Trophoblast cell (in vitro differentiated cells and primary cell): ENCODE measurements at regions not wholly inside any gene's neighbourhood (a gene's known extent, or its start where the extent isn't known, plus 50 kb on each side); places are given as distances from the start of the nearest gene placed in this dataset.

Experiments
- DNase-seq, 2 donors: peaks; one replicate each; pipeline ENCODE4 v3.0.0-alpha.2; 2016
- H2AFZ ChIP-seq: 2 replicates; pipeline ENCODE4 v1.6.1; 2013; ENCODE audit warnings: low read length, moderate library complexity, mild to moderate bottlenecking; ENCODE audit not compliant: insufficient read depth, poor library complexity
- H2AK5ac ChIP-seq: 2 replicates; pipeline ENCODE4 v1.6.1; 2013; ENCODE audit warnings: mild to moderate bottlenecking, low read length
- H2BK120ac ChIP-seq: 2 replicates; pipeline ENCODE4 v1.6.1; 2013; ENCODE audit warnings: low read length, mild to moderate bottlenecking, moderate library complexity; ENCODE audit not compliant: insufficient read depth, poor library complexity
- H2BK12ac ChIP-seq: 2 replicates; pipeline ENCODE4 v1.6.1; 2013; ENCODE audit warnings: mild to moderate bottlenecking, low read length, moderate library complexity
- H2BK5ac ChIP-seq: 2 replicates; pipeline ENCODE4 v1.6.1; 2013; ENCODE audit warnings: low read length, low read depth, moderate library complexity, mild to moderate bottlenecking; ENCODE audit not compliant: poor library complexity
- H3K14ac ChIP-seq: 2 replicates; pipeline ENCODE4 v1.6.1; 2013; ENCODE audit warnings: mild to moderate bottlenecking, low read length
- H3K18ac ChIP-seq: 2 replicates; pipeline ENCODE4 v1.6.1; 2013; ENCODE audit warnings: mild to moderate bottlenecking, low read length
- H3K23ac ChIP-seq: 2 replicates; pipeline ENCODE4 v1.6.1; 2013; ENCODE audit warnings: low read length
- H3K27ac ChIP-seq: 2 replicates; pipeline ENCODE4 v1.5.1; 2013; ENCODE audit warnings: low read depth, mild to moderate bottlenecking, inconsistent platforms, low read length, moderate library complexity
- H3K27me3 ChIP-seq: 2 replicates; pipeline ENCODE4 v1.6.1; 2013; ENCODE audit warnings: inconsistent platforms, mild to moderate bottlenecking, low read length, moderate library complexity; ENCODE audit not compliant: insufficient read depth
- H3K36me3 ChIP-seq, 2 experiments: 1 replicate in 1 of 2; 2 replicates in 1 of 2; pipeline ENCODE4 v1.6.1; 2013; ENCODE audit warnings: low read length in 2 of 2, mild to moderate bottlenecking in 2 of 2, moderate library complexity in 1 of 2; ENCODE audit not compliant: insufficient read depth in 2 of 2, control insufficient read depth in 1 of 2
- H3K4ac ChIP-seq: 2 replicates; pipeline ENCODE4 v1.6.1; 2013; ENCODE audit warnings: low read depth, mild to moderate bottlenecking, low read length, moderate library complexity
- H3K4me1 ChIP-seq, 2 experiments: 1 replicate in 1 of 2; 2 replicates in 1 of 2; pipeline ENCODE4 v1.6.1; 2013; ENCODE audit warnings: low read length in 2 of 2, mild to moderate bottlenecking in 2 of 2, moderate library complexity in 1 of 2; ENCODE audit not compliant: insufficient read depth in 2 of 2, control insufficient read depth in 1 of 2
- H3K4me2 ChIP-seq: 2 replicates; pipeline ENCODE4 v1.6.1; 2013; ENCODE audit warnings: inconsistent platforms, mild to moderate bottlenecking, low read length, moderate library complexity
- H3K4me3 ChIP-seq: 2 replicates; pipeline ENCODE4 v1.5.1; 2013; ENCODE audit warnings: mild to moderate bottlenecking, low read depth, low read length, inconsistent platforms
- H3K79me1 ChIP-seq: one replicate; pipeline ENCODE4 v1.6.1; 2013; ENCODE audit warnings: low read length
- H3K79me2 ChIP-seq: 2 replicates; pipeline ENCODE4 v1.6.1; 2013; ENCODE audit warnings: low read length, mild to moderate bottlenecking; ENCODE audit not compliant: control insufficient read depth, insufficient read depth, poor library complexity
- H3K9ac ChIP-seq: 2 replicates; pipeline ENCODE4 v1.6.1; 2013; ENCODE audit warnings: mild to moderate bottlenecking, low read length
- H3K9me3 ChIP-seq: 2 replicates; pipeline ENCODE4 v1.6.1; 2013; ENCODE audit warnings: low read depth, mild to moderate bottlenecking, control low read depth, inconsistent platforms, low read length; ENCODE audit not compliant: insufficient read depth
- H4K12ac ChIP-seq: 2 replicates; pipeline ENCODE4 v1.6.1; 2013; ENCODE audit warnings: low read depth, mild to moderate bottlenecking, low read length, moderate library complexity
- H4K8ac ChIP-seq: 2 replicates; pipeline ENCODE4 v1.6.1; 2013; ENCODE audit warnings: low read depth, mild to moderate bottlenecking, low read length, moderate library complexity
- H4K91ac ChIP-seq: one replicate; pipeline ENCODE4 v1.6.1; 2013; ENCODE audit warnings: low read depth, mild to moderate bottlenecking, low read length, moderate library complexity
- WGBS: extraction: QIAGEN DNeasy Blood & Tissue Kit; methylation state at CpG from one replicate; pipeline ENCODE4 v1.1.7; 2013; ENCODE audit warnings: missing lambda C conversion rate; ENCODE audit not compliant: insufficient read length, insufficient coverage; ENCODE audit errors: extremely low coverage; 5-methylcytosine and 5-hydroxymethylcytosine counted together

- no peaks in the 10 kb centered on the region for H3K27me3 ChIP-seq
- H3K36me3 ChIP-seq, result no peaks in the 10 kb centered on the region
- H3K79me1 ChIP-seq, result no peaks in the 10 kb centered on the region
- no peak overlapping the region for H4K8ac ChIP-seq
- H2BK12ac ChIP-seq, result no peak overlapping the region
- no peak overlapping the region for H3K9ac ChIP-seq
- H3K4me1 ChIP-seq, result no peaks in the 10 kb centered on the region
- H3K9me3 ChIP-seq, result no peaks in the 10 kb centered on the region
- H3K23ac ChIP-seq, result no peak overlapping the region
- no peak overlapping the region for H3K14ac ChIP-seq
- H3K4me2 ChIP-seq, result no peak overlapping the region
- no peak overlapping the region for H3K27ac ChIP-seq
- no peak overlapping the region for H4K12ac ChIP-seq
- H3K4me3 ChIP-seq, result no peak overlapping the region
- no peak overlapping the region for H3K4ac ChIP-seq
- no peak overlapping the region for H2AK5ac ChIP-seq
- no peak overlapping the region for H2BK5ac ChIP-seq
- DNase-seq, result peak in 1 of 2 donors; percentile 3
- no CpG with 5 or more reads among the region's 4 CpGs for WGBS
- H2AFZ ChIP-seq, result no peak overlapping the region
- H3K18ac ChIP-seq, result no peak overlapping the region
- no peaks in the 10 kb centered on the region for H3K79me2 ChIP-seq
- H2BK120ac ChIP-seq, result no peak overlapping the region
- no peak overlapping the region for H4K91ac ChIP-seq
Observed at GRCh38 chr6:84871925-84872324, 107.5 kb upstream of the TBX18 start.

GRCh38 chr6:84870672-84871071 is 106.3 kb upstream of the TBX18 start:
- Histone ChIP-seq H4K8ac (no peak overlapping the region), H2BK12ac (no peak overlapping the region), H4K91ac (no peak overlapping the region), H3K27me3 (no peaks in the 10 kb centered on the region), H2AFZ (no peak overlapping the region), H3K14ac (no peak overlapping the region), H3K9me3 (no peaks in the 10 kb centered on the region), H3K4me2 (no peak overlapping the region), H3K4me1 (no peaks in the 10 kb centered on the region), H3K27ac (no peak overlapping the region), H3K4ac (no peak overlapping the region), H3K36me3 (no peaks in the 10 kb centered on the region), H3K4me3 (no peak overlapping the region), H3K79me2 (no peaks in the 10 kb centered on the region), H3K23ac (no peak overlapping the region), H3K79me1 (no peaks in the 10 kb centered on the region), H2BK5ac (no peak overlapping the region), H3K18ac (no peak overlapping the region), H3K9ac (no peak overlapping the region), H2BK120ac (no peak overlapping the region), H4K12ac (no peak overlapping the region), H2AK5ac (no peak overlapping the region)
- no CpG with 5 or more reads among the region's 2 CpGs for WGBS
- peak in 1 of 2 donors; percentile 42 for DNase-seq

DNA sequence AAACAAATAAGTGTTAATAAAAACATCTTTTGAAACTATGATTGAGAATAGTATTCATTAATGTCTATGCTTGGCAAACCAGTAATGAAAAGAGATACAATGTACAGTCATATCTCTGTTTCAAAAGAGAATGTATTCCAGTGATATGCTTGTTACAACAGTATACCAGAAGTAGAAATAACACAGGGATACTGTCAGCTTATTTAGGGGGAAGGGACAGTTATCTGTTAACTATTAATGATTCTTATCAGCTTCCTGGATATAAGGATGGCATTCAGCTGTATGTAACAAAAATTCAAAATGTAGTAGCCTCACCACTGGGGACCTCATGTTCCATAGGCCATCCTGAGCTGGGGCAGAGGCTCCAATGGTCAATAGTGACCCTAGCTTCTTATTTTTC is 103.8 kb upstream of the TBX18 start:
- Histone ChIP-seq H3K23ac (no peak overlapping the region), H2BK5ac (no peak overlapping the region), H2BK120ac (no peak overlapping the region), H3K9ac (no peak overlapping the region), H3K14ac (no peak overlapping the region), H3K4me1 (no peaks in the 10 kb centered on the region), H3K79me1 (no peaks in the 10 kb centered on the region), H3K4me3 (no peak overlapping the region), H3K79me2 (no peaks in the 10 kb centered on the region), H3K36me3 (no peaks in the 10 kb centered on the region), H4K91ac (no peak overlapping the region), H2AK5ac (no peak overlapping the region), H4K12ac (no peak overlapping the region), H2BK12ac (no peak overlapping the region), H3K27ac (no peak overlapping the region), H2AFZ (no peak overlapping the region), H3K4ac (no peak overlapping the region), H3K18ac (no peak overlapping the region), H3K4me2 (no peak overlapping the region), H3K27me3 (no peaks in the 10 kb centered on the region), H3K9me3 (no peaks in the 10 kb centered on the region), H4K8ac (no peak overlapping the region)
- no peak for DNase-seq

GRCh38 chr6:84867521-84867920 is 103.1 kb upstream of the TBX18 start:
- Histone ChIP-seq H3K4ac (no peak overlapping the region), H4K8ac (no peak overlapping the region), H4K12ac (no peak overlapping the region), H3K36me3 (no peaks in the 10 kb centered on the region), H3K9me3 (no peaks in the 10 kb centered on the region), H3K9ac (no peak overlapping the region), H3K4me2 (no peak overlapping the region), H2BK5ac (no peak overlapping the region), H3K4me1 (no peaks in the 10 kb centered on the region), H3K27ac (no peak overlapping the region), H3K23ac (no peak overlapping the region), H3K27me3 (no peaks in the 10 kb centered on the region), H3K79me2 (no peaks in the 10 kb centered on the region), H2BK120ac (no peak overlapping the region), H3K14ac (no peak overlapping the region), H3K4me3 (no peak overlapping the region), H2AFZ (no peak overlapping the region), H2BK12ac (no peak overlapping the region), H3K18ac (no peak overlapping the region), H4K91ac (no peak overlapping the region), H3K79me1 (no peaks in the 10 kb centered on the region), H2AK5ac (no peak overlapping the region)
- no CpG with 5 or more reads among the region's 2 CpGs for WGBS
- peak; percentile 71 to 87 for DNase-seq
